ENCODE measurements at regions not wholly inside any gene's neighbourhood (a gene's known extent, or its start where the extent isn't known, plus 50 kb on each side); places are given as distances from the start of the nearest gene placed in this dataset.
A peak's percentile ranks its signal among the peaks of the same experiment; 100 is the strongest.
"Not testable (repeated sequence)": the region's sequence is repeated elsewhere in the genome, so short reads cannot be mapped to it uniquely, and the experiment has no call there.

DNA sequence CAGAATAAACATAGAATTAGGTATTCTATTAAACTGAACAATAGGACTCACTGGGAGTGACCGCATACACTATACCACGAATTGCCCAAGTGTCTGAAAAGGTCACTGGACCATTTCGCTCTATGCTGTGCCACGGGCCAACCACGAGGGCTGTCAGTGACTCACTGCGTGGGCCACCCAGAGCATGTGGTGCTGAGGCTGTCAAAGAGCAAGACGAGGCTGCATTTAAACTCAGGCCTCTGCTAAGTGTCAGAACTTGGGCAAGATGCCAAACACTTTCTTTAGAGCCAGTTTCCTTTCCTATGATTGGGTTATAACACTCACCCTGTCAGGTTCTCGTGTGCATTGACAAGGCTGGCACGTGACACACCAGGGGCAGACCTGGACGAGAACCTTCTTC lies 97.5 kb downstream of the SH3YL1 start:
- DNase-seq, result no peak

DNA sequence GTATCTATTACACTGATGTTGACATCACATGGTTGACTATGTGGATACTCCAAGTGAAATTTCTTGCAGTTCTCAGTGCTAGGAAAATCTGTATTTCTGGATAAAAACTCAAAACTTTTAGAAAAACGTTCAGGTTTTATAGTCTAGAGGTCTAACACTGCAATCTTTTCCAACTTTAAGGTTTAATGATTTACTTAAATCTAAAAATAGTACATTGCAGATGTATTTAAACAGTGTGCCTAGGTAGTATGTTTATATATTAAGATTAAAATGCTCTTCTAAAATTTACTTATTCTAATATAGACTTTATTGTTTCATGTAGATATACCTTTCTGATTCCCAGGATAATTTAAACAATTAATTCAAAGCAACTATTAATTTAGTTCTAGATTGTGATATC lies 98.3 kb downstream of the SH3YL1 start:
- no peak for DNase-seq

DNA sequence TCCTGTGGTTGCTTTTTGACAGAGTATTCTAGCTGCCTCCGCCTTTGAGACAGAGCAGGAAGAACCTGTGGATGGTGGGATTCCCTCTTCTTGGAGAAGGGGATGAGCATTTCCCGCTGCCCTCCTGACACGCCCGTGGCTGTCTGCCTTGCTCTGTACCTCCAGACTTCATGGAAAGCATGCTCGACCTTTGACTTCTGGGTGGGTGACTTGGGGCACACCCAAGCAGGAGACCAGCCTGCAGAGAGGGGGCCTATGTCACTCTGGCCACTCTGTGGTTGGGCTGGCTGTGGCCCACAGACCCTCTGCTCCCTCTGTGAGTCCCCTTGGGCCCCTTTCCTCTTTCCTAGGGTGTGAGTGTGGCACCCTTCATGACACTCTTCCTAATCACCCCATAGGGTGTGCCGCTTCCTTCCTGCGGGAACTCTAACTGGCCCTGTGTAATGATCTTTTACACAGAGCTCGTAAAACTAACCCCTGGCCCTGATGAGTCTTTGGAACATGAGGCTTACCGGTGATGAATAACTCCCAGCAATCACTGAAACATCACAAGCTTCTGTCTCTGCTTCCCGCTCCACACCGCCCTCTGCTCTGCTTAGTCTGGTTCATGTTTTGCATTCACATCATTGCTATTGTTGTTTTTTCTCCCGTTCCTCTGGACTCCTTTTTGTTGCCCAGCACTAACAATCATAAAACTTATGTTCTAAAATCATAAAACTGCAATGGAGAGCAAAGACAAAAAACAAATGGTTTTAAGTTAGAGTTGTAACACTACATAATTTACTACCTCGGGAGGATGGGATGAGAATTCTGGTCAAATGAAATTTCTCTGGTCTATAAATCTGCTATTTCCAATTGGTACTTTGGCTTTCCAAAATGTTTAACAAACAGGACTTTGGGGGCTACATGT lies 101.1 kb downstream of the SH3YL1 start:
- DNase-seq, result no peak

DNA sequence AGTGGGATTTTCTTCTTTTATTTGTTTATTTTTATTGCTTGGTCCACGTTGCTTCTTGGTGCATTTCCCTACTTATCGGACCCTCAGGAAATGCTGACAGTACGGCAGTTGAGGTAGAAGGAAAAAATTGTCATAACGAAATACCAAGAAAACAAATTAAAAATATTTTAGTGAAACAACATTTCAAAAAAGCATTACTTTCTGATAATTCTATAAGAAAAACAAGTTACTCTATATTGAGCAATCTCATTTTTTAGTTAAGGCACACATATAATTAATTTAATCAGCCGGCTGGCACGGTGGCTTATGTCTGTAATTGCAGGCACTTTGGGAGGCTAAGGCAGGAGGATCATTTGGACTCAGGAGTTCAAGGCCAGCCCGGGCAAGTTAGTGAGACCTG lies 102.1 kb downstream of the SH3YL1 start:
- no peak for DNase-seq

DNA sequence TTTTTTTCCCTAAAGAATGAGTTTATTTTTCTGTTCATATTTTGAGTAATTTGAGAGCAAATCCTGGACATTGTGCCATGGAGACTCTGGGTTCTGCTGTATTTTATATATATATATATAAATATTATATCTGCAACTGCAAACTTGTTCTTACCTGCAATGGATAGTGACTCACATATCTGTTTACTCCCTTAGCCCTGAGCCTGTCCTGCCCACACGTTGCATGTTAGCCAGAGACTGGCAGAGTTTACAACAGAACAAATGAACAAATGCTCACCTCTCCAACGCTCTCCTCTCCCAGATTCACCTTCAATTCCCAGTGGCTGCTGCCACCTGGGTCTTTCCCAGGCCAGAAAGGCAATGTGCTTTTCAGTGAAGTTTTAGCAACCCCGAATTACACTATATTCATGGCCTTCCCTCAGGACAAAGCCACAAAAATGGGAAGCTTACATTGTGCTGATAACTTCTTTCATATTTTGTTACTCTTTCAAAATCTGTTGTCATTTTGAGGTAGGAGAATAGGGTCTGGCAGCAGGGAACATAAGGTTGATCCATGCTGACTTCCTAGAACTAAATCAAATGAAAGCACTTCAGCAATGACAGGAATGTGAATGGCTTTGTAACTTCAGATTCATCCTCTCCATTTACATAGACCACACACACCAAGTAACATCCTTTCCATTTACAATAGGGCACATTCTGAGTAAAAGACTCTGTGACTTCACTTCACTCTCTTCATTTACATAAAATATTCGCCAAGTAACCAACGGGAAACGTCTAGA lies 105.4 kb upstream of the FAM110C start:
- DNase-seq, result peak; percentile 6

DNA sequence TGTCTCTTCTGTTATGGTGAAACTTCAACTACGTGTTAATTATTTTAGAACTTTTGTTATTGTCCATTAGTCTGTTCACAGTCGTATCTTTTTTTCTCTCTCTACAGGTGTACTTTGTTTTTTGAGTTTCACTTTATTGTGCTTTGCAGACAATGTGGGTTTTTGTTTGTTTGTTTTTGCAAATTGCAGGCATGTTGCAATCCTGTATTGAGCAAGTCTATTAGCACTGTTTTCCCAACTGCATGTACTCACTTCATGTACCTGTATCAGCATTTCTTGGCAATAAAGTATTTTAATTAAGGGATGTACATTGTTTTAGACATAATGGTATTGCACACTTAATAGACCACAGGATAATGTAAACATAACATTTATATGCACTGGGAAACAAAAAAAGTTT lies 99.1 kb upstream of the FAM110C start:
- DNase-seq, result no peak

DNA sequence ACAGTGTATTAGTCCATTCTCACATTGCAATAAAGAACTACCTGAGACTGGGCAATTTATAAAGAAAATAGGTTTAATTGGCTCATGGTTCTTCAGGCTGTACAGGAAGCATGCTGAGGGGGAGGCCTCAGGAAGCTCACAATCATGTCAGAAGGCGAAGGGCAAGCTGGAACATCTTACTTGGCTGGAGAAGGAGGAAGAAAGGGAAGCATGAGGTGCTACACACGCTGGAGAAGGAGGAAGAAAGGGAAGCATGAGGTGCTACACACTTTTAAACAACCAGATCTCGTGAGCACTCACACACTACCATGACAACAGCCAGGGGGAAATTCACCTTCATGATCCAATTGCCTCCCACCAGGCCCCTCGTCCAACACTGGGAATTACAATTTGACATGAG lies 95.3 kb upstream of the FAM110C start:
- no peak for DNase-seq

DNA sequence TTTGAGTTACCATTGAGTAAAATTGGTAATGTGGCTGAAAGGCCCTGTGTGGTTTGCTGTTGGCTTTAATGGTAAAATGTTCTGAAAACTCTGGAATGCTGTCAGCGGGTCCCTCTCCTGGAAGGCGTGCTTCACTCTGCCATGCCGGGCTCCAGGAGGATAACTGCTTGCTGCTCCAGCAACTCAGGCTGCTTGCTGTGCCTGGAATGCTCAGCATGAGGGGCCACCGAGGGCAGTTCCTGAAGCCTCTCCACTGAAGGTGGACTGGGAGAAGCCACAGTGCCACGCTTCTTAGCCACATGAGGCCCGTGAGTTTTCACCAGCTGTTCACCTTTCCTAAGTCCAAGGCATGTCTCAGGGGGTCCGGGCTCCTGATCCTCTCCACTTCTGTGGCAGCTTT lies 90.4 kb upstream of the FAM110C start:
- DNase-seq, result no peak

DNA sequence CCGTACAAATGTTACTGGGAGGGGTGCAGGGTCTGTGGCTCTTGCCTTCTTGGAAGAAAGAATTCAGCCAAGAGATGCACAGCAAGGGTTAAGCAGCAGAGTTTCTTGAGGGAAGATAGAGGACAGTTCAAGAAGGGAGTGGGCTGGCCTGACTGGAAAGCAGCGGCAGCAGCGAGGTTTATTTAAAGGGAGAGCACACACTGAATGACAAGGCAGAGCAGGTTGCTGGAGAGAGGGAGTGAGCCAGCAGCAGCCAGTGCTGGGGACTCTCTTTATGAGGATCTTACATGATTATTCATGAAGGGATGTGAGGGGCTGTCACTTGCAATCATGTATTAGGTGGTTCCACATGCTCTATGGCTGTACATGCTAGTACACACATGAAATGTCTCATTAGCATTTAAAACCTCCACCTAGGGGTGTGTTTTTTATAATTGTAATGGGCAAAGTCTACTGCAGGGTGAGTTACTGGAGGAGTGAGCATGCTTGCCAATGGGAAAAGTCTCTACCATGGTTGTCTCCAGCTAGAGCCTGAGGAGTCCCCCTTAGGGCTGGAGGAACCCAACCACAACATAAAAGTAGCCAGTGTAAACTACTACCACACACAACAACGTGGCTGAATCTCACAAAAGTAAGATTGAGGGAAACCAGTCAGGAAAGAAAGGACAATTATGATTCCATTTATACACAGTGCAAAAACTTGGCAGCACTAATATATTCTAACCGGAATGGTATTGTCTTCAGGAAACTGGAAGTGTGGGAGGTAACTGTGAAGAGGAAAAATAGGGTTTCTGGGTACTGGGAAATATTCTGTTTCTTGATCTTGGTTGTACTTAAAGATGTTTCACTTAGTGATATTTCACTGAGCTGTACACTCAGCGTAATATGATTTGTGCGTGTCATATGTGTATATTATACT lies 87.6 kb upstream of the FAM110C start:
- no peak for DNase-seq

DNA sequence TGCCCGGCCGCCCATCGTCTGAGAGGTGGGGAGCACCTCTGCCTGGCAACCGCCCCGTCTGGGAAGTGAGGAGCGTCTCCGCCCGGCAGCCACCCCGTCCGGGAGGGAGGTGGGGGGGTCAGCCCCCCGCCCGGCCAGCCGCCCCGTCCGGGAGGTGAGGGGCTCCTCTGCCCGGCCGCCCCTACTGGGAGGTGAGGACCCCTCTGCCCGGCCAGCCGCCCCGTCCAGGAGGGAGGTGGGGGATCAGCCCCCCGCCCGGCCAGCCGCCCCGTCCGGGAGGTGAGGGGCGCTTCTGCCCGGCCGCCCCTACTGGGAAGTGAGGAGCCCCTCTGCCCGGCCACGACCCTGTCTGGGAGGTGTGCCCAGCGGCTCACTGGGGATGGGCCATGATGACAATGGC lies 80.5 kb upstream of the FAM110C start:
- not testable (repeated sequence) for DNase-seq

DNA sequence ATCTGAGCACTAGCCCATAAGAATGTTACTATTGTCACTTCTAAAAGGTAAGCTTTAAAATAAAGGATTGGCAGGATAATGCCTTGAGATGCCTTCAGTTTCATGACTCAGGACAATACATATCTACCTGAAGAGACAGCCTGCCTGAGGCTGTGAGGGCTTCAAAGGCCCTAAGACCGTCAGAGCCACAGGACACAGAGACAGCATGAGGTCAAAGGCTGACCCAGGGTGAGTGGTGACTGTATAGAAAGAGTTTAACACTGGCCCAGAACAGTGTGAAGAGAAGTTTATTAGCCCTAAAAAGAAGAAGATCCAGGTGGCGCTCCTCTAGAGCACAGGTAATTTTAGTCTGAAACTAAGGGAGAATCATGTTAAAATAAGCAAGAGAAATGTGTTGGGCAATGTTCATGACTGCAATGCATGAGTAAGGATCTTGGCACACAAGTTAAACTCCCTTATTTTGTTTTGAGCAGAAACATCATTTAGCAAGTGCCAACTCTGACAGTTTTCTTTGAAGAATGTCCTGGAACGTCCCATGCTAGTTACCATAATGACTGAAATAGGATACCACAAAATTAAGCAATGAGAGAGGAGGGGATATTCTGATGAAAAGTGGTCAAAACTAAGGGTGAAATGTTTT lies 78.1 kb upstream of the FAM110C start:
- no peak for DNase-seq

DNA sequence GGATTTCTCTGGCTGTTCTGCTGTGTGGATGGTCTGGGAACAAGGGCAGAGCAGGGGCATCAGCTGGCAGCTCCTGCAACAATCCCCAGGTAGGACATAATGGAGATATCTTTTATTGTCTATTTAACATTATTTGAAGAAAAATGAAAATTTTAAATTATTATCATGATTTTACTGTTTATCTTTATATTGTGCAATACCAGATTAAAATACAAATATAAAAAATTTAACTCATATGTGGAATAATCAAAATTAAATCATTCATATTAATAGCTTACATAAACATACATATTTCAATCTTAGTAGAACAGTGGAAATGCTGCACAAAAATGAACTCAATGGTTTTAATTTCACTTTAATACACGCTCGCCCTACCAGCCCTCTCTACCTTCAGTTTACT lies 70.6 kb upstream of the FAM110C start:
- no peak for DNase-seq

DNA sequence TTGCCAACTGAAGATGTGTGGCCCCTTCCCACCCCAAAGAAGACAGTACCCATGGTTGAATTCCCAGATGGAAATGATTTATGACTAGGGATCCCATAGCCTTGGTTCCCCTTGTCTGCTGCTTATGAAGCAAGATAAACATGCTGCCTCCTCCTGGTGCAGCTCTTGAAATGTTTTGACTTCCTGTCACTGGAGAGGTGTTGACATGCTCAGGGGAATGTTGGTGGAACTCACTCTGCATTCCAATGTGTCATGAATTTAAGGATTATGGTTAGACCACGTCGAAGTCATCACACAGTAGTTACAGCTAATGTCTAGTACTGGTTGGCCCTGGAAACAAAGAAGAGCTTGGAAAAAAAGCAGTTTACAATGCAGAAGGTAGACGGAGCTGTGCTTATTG lies 69.0 kb upstream of the FAM110C start:
- peak; percentile 35 for DNase-seq

DNA sequence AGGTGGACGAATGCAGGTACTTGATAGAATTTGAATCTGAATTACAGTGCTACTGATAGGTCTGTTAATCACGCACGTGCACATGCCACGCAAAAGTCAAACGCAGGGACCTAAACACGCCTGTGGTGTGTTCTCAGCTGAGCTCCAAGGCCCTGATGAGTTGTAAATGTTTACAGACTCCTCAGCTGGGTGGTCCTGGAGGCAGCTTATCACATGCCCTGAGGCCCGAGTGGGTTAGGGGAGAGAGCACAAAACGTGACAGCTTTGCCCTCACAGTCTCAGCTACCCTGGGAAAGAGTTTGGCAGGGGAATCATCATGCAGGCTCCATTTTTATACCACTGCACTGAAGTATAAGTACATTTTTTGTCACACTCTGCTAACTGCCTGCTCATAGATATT lies 68.3 kb upstream of the FAM110C start:
- no peak for DNase-seq

DNA sequence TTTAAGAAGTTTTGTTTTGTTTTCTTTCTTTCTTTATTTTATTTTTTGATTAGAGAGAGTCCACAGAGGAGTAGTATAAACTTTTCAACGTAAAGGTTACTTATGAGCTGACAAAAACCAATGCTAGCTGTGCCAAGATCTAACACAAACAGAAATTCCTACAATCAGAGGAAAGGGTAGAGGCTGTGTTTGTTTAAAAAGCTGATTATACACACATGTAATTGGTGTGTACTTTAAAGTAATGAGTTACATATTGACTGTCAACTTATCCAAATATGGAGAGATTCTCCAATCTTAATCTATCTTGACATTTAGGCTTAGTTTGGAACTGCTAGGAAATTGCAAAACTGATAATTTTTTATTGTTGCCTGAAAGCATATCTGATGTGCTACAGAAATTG lies 63.7 kb upstream of the FAM110C start:
- DNase-seq, result no peak

DNA sequence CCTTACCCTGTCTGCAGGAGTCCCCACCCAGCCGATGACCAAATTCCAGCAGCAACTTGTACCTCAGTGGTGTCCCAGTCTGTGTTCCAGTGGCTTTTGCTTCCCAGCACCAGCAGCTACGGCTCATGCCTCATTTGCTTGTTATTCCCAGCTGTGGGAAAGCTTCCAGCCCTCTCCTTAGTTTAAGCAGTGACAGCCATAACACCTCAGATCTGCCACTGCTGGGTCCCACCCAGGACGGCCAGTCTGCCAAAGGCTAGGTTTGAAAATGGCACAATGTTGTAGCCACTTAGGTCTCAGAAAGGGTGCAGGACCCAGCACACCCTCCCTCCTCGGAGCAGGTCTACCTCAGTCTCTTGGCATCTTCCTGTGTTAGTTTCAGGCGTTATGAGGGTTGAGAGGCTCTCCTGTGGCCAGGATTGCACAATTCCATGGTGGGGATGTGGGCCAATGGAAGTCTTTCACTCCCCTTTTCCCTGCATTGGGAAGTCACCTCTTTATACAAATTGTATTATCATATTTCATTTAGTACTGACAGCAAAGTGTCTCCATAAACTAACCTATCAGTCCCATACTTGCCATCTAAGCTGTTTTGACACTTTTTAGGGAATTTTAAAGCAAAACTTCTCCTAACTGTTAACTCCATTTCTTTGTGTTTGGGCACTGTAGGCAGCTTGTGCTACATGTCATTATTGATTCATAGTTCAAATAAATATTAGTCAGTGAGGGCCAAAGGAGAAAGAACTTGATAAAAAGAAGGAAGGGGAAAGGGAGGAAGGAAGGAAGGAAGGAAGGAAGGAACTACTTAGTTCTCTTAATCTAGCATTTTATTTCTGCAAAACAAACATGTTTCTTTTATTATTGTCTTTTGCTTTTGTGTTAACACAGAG lies 62.9 kb upstream of the FAM110C start:
- no peak for DNase-seq

DNA sequence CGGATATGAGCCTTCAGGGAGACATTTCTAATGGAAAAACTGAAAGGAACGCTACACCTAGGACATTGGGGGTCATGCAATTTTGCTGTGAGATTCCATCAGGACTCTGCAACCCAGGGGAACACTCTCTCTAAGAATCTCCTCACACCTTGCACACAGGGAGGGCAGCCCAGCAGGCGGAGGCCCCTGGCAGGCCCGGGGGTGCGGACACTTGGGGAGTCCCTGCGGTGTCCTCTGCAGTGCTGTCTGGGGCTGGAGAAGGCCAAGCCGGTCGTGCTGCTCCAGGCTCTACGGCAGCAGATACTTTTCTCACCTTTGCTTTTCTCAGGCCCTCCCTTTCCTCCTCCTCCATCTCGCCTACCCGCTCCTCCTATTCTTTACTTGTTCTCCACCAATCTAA lies 54.7 kb upstream of the FAM110C start:
- no peak for DNase-seq

Measured in kidney glomerular epithelial cell (primary cell).